Stomach (tissue), 4 donors: ENCODE measurements at regions not wholly inside any gene's neighbourhood (a gene's known extent, or its start where the extent isn't known, plus 50 kb on each side); places are given as distances from the start of the nearest gene placed in this dataset.

ENCODE experiments used
- POLR2A ChIP-seq, 4 donors: fragments of 450-650 bp; IDR thresholded peaks; one replicate each; pipeline ENCODE4 v1.6.1; 2016; ENCODE audit warnings: antibody characterized with exemption in 4 of 4, control low read depth in 2 of 4, mild to moderate bottlenecking in 1 of 4, moderate library complexity in 1 of 4
- TF ChIP-seq, protein P1 (sequence below), 7 experiments: fragments of 450-650 bp in 4 of 7; fragments of 200-600 bp in 3 of 7; sonication (generic) in 3 of 7; IDR thresholded peaks; one replicate each; pipeline ENCODE4 v1.5.1; 2016 to 2019; ENCODE audit warnings: antibody characterized with exemption in 7 of 7, control low read depth in 2 of 7, mild to moderate bottlenecking in 1 of 7

DNA sequence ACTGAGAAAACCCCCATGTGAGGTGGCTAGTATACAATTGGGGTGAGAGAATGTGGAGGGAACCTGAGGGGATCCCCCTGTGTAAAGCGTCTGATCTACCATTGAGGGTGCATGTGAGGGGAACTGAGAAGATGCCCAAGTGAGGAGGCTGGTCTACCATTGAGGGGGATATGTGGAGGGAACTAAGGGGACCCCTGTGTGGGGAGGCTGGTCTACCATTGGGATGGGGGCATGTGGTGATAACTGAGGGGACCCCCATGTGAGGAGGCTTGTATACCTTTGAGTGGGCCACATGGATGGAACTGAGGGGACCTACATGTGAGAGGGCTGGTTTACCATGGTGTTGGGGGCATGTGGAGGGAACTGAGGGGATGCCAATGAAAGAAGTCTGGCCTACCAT is 160.8 kb downstream of the FBLN2 start:
- TF ChIP-seq, protein P1, sequence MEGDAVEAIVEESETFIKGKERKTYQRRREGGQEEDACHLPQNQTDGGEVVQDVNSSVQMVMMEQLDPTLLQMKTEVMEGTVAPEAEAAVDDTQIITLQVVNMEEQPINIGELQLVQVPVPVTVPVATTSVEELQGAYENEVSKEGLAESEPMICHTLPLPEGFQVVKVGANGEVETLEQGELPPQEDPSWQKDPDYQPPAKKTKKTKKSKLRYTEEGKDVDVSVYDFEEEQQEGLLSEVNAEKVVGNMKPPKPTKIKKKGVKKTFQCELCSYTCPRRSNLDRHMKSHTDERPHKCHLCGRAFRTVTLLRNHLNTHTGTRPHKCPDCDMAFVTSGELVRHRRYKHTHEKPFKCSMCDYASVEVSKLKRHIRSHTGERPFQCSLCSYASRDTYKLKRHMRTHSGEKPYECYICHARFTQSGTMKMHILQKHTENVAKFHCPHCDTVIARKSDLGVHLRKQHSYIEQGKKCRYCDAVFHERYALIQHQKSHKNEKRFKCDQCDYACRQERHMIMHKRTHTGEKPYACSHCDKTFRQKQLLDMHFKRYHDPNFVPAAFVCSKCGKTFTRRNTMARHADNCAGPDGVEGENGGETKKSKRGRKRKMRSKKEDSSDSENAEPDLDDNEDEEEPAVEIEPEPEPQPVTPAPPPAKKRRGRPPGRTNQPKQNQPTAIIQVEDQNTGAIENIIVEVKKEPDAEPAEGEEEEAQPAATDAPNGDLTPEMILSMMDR (IDR thresholded peaks at IDR 0.05), result no peak
- no peak for TF ChIP-seq POLR2A (IDR thresholded peaks at IDR 0.05)
